Putamen (tissue), 1 donor: ENCODE measurements at regions not wholly inside any gene's neighbourhood (a gene's known extent, or its start where the extent isn't known, plus 50 kb on each side); places are given as distances from the start of the nearest gene placed in this dataset.
"Not testable (repeated sequence)": the region's sequence is repeated elsewhere in the genome, so short reads cannot be mapped to it uniquely, and the experiment has no call there.

Experiments used
- DNase-seq: peaks from one replicate; pipeline ENCODE4 v3.0.0-alpha.2; 2016; ENCODE audit warnings: low spot score

DNA sequence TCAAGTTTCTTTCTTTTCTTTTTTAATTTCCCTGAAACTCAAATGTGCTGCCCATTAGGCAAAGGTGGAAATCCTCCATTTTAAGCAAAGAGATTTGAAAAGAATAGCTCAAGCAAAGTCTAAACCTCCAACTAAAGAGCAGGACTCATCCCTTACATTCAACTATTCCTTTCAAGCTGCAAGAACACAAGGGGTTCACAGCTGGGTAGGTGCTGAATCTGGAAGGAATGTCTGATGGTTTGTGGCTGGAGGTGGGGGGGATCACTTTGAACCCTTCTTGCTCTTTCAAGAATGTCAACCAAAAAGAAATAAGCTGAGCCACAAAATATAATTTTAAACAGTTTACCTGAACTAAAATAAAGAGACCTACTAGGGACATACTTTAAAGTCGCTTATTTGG lies 375.7 kb upstream of the CDH10 start:
- DNase-seq: no peak

DNA sequence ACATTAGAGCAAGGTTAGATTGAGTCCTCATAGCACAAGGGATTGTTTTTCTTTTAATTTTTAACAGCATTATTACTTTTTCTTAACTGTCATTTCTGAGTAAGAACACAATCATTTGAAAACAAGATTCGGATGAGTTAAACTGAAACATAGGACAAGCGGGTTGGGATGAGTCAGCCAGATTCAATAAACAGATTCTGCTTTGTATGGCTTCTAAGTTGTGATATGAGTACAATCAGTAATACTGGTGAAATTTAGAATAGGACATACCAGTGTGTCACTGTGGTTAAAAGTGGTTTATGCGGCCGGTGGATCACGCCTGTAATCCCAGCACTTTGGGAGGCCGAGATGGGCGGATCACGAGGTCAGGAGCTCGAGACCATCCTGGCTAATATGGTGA lies 364.3 kb upstream of the CDH10 start:
- DNase-seq: no peak

DNA sequence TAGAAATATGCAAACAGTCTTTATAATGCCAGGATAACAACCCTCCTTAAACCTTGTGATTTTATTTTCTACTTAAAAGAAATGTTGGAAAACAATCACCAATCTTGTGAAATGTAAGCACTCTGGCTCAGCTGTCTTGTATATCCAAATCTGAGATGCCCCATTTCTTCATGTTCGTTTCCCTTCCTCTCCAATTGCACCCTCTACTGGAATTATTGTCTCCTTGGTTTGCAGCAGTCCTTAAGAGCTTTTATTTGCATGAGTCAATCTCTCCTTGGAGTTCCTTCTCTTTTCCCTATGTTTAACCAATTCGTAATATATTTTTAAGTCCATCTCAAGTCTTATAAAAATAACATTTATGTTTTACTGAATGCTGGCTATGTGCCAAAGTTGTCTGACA lies 362.0 kb upstream of the CDH10 start:
- no peak for DNase-seq

DNA sequence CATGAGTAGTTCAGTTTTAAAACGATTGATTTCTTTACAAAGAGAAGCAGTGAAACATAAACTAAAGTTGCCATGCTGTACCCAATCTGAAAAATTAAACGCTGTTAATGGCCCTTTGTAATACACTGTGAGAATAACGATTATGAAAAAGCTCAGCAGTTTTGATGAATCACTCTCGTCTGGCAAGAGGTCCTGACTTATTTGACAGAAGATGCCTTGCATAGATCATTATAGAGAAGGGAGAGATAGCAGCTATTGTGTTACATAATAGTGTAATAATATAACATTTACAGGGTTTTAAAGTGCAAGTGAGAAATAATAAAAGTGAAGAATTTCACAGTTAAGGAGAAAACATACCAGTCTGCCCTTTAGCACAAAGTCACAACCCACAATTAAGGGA lies 361.5 kb upstream of the CDH10 start:
- peak; percentile 18 for DNase-seq

DNA sequence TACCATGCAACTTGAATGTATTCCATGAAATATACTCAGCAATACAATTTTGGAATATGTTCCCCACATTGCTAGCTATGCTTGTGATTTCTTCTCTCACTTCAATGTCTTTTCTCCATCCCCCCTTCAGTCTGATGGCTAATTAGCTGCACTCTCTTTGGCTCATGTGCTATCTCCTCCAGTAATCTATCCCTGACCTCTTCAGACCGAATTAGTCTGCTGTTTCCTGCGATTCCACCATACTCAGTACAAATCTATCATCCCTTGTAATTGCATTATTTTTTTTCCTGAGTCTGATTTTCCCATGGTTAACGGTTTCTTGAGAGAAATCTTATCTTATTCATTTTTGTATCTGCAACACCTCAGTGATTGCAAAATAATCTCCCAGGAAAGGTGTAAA lies 360.7 kb upstream of the CDH10 start:
- DNase-seq: no peak

DNA sequence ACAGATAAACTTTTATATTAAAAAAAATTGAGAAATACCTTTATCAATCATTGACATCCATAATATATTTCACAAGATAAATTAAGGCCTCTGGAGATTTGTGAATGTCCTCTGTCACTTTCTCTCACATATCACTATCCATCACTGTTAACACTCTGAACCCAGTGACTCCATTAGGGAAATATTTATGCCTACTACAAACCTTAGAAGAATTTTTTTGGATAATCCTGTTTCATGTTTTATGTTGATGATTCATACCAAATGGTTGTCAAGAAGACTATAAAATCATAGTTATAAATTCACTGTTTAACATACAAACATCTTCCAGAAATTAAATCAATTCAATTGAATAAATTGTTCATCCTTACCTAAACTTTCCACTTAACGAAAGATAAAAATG lies 357.6 kb upstream of the CDH10 start:
- DNase-seq: no peak

DNA sequence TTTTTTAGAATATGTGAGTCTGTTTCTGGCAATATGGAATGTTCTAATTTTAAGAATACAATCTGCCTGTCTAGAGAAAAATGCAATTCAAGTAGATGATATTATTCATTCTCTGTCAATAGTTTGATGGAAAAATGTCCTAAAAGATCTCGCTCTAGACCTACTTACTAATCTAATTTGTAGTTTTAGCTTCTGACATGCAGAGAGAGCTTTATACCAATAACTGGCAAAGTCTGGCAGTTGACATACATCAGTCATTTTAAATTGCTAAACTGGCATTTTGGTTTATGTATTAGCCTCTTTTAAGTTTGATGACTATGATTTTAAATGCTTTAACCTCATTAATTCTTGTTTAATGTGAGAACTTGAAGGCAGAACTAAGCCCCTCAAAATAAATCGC lies 355.0 kb upstream of the CDH10 start:
- DNase-seq: peak; percentile 14

DNA sequence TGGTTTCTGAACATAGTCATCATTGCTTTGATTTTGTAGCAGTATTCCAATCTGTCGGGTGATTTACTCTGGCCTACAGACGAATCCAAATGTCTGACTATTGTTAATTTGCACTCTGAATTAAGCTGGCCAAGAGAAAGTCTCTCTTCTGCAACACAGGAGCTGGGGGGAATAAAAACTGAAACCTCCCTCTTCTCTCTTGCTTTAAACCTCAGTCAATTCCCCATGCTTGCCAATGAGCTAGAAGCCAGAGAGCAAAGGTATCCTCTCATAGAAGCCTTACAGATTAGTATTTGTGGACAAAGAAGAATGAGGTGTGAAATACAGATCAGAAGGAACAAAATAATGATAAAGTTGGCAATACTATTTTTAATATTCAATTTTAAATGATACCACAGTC lies 353.9 kb upstream of the CDH10 start:
- no peak for DNase-seq

DNA sequence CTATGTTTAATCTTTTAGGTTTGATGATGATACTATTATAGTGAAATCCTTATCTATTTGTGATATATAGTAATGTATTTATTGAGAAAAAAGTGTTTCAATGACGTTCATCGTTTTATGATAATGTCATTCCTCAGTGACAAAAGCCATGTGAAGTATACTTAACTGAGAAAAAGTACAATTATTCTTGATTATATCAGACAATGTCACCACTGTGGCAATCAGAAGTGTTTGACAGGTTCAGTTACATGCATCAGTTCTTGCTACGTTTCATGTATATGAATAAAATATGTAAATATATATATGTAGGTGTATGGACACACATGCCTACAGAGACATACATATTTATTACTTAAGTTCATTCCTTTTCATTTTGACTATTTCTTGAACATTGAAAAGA lies 341.5 kb upstream of the CDH10 start:
- no peak for DNase-seq

DNA sequence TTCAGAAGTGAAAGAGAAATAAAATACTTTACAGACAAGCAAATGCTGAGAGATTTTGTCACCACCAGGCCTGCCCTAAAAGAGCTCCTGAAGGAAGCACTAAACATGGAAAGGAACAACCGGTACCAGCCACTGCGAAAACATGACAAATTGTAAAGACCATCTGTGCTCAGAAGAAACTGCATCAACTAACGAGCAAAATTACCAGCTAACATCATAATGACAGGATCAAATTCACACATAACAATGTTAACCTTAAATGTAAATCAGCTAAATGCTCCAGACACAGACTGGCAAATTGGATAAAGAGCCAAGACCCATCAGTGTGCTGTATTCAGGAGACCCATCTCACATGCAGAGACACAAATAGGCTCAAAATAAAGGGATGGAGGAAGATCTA lies 333.8 kb upstream of the CDH10 start:
- not testable (repeated sequence) for DNase-seq

DNA sequence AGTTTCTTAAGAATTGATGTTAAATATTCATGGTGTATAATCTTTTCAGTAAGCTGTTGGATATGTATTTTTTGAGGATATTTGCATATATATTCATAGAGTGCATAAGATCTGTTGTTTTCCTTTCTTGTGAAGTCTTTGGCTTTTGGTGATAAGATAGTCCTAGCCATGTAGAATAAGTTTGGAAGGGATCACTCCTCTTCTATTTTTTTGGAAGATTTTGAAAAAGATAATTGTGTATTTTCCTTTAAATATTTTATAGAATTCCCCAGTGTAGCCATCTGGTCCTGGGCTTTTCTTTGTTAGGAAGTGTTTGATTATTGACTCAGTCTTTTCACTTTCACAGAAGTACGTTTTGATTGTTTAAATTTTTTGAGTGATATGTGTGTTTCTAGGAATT lies 318.8 kb upstream of the CDH10 start:
- no peak for DNase-seq

DNA sequence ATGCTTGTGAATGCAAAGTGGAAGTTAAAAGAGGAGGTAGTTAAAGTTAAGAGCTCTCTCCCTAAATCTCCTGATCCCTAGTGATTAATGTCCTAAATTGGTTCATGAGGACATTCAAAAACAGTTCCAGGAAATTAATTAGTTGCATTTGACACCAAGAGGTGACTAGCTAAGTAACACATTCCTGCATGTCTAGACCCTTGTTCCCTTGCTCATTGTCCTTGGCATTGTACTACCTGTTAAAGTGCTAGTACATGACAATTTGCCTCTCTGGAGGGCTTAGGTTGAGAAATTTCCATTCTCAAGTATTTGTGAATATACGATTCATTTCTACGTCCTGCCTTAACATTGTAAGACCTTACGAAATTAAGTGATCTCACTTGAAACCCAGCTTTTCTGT lies 278.6 kb upstream of the CDH10 start:
- no peak for DNase-seq

DNA sequence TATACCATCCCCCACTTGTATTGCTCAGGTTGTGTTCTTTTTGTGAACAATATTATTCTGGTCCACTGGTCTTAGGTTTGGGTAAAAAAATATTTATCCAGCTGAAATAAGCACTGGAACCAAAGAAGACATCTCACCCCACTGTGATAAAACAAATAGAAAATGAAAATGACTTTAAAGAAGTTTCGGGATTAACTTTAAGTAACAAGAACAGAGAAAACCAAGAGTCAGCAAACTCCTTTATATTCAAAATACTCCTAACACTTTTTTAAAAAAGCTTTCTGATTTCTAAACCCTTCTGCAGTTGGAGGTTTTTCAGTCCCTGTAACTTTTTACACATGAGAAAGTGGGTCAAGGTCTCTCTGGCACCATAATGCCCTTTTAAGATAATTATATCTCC lies 273.9 kb upstream of the CDH10 start:
- DNase-seq: no peak

DNA sequence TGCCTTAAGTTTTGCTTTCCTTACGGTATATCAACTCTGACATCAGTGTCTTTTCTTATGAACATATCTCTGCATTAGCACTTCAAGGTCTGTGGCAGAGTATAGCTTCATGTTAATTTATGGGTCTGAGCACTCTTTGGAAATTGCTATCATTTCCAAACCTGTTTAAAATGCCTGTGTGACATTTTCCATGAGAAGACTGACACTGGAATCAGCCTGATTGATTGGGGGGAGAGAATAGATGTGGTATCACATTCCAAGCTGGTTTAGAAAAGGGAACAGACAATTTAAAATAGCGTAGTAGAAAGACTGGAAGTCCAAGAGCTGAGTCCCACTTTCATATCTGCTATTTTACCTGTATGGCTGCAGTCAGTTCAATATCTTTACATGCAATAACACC lies 272.1 kb upstream of the CDH10 start:
- no peak for DNase-seq

DNA sequence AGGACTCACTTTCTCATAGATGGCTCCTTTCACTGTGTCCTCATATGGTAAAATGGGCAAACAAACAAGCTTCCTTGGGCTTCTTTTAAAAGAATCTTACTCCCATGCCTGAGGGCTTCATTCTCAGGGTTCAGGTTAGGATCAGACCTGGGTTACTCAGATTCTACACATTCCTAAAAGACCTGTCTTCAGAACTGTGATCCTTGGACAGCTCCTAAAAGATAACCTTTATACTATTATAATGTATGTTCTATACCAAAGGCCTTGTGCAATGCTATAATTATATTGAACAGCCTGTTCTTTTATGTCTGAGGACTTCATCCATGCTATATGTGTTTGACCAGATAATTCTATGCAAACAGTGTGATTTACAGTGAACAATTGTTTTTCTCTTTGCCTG lies 264.4 kb upstream of the CDH10 start:
- no peak for DNase-seq

DNA sequence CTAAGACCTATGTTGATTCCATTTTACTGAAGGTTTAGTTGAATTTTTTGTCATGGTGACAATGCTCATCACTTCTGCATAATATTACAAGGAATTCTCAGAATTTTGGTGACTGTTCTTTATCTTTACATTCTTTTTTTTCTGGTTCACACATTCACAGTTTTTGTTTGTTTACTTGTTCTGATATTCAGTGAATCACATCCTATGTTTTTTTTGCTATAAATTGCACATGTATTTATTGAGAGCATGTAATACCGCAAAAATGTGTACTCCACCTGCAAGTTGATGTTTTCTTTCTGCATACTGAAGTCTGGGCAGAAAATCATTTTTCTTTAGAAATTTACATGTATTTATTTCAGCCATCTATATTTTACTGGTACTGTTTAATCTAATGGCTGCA lies 261.9 kb upstream of the CDH10 start:
- no peak for DNase-seq

DNA sequence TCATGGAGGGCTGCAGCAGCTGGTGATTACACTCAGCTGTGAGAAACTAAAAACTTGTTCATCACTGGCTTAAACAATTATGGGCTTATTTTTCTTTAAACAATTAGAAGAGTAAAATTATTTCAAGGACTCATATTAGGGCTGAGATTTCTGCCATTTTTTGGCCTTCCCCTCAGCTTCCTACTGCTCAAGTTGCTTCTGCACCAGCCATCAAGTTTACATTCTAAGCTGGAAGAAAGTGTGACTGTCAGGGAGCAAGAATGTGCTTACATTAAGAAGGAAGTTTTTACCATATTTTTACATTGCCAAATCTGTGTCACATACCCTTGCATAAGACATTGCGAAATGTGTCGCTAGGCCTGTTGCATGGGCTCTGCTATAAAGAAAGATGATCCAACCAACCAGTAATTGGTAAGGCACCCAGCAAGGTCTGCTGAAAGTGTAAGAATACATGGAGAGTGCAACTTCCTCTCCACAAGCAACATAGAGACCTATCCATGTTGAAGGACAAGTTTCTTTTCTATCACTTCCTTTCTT lies 260.3 kb upstream of the CDH10 start:
- DNase-seq: no peak

DNA sequence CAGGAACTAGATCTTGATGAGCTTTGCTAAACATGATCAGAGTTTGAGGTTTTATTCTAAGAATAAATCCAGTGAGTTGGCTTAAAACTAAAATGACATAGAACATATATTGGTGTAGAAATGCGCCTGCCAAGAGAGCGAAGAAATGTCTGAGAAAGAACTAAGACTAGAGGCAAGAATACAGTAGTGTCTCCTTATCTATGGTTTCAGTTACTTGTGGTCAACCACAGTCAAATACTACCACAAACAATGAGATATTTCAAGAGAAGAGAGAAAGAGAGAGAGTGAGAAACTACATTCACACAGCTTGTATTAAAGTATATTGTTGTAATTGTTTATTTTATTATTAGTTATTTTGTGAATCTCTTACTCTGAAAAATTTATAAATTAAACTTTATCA lies 254.4 kb upstream of the CDH10 start:
- DNase-seq: no peak

DNA sequence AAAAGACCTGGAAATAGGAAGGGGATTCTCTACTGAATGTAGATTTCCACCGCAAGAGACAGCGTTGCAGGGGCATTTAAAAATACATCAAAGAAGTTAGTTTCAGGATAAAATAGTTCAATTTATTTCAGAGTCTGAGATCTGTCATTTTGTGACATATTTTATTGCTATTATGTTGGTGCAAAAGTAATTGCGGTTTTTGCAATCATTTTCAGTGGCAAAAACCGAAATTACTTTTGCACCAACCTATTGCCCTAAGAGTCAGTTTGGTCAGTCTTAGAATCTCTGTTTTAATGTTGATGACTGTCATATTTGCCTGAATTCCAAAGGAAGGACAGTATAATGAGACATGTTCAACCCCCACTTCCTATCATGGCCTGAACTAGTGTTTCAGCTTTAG lies 219.5 kb upstream of the CDH10 start:
- DNase-seq: no peak

DNA sequence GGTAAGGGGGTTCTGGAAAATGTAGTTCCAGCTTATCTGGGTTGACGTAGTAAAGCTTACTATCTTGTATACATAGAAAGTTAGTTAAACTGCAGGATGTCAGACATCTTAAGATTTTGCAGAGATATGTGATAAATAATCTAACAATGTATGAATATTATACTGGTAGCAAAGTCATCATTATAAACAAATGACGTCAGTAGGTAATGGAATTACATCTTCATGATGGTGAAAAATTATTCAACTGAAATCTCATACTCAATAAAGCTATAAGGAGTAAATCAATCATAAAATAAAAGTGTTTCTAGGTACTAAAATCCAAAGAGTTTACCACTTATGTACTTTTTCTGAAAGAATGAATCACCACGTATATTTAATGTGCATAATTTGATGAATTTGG lies 217.3 kb upstream of the CDH10 start:
- no peak for DNase-seq

DNA sequence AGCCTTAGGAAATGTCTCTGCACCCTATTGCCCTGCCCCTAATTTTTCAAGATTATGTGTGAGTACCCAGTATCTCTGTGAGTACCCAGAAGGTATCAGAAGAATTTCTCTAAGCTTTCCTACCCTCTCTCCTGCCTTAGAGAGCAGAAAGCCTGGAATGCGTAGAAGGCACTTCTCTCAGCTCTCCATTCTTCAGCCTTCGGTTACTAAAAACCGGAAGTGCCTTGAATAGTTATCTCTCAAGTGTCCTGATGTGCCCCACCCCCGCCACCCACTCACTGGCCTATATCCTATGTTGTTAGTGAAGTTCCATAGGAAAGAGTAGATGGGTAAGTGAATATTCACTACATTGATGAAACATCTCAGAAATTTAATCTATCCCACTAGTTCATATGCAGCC lies 210.7 kb upstream of the CDH10 start:
- no peak for DNase-seq

DNA sequence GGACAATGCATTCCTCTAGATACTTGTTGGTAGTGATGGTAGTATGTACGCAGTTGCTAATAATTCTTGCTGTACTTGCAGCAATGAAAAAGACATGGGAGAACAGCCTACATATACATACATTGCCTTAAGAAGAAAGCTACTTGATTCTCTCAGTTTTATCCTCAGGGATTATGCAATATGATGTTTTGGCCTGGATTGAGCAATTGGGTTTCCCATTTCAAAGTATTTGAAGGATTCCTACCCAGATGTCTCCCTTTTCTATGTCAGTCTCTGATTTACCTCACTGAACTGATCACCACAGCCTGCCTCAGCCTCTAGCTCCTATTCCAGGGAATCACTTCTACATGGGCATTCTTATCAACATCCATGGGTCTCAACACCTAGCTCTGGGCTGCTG lies 210.1 kb upstream of the CDH10 start:
- DNase-seq: no peak

DNA sequence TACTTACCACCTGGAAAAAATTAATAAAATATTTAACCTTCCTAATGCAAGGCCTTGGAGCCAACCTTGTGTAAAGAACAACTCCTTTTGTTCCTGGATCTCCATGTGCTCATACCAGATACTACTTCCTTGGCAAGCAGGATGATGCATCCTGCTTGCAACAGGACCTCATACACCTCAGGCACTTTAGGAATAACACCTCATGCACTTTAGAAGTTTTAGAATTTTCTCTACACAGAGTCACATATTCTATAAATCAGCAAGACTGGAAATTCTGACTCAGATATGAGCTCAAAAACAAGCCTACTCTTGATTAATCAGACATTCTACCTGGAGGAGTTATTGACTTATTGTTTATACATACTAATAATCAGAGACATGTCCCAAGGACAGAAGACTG lies 209.6 kb upstream of the CDH10 start:
- DNase-seq: no peak

DNA sequence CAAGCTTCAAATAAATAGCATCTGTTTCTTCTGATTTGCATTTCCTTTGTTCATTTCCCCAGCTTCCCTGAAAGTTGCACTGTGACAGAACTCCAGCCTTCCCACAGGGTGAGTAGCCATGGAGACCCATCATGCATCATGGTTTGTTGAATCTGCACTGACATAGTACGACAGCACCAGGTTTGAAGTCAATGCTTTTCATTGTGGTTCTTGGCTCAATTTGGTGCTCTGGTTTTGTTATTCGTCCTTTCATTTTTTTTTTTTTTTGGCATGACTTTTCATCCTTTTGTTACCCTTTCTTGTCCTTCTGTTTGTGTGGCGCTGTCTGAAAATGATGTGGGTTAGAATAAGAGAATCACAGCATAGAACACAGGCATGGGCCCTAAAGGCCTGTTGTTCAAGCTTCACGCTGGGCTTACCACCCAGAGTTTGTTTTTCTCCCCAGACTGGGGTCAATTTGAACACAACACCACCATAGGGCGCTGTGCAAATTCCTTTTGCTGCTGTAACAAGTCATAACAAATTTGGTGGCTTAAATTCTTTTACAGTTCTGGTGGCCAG lies 206.2 kb upstream of the CDH10 start:
- DNase-seq: no peak

DNA sequence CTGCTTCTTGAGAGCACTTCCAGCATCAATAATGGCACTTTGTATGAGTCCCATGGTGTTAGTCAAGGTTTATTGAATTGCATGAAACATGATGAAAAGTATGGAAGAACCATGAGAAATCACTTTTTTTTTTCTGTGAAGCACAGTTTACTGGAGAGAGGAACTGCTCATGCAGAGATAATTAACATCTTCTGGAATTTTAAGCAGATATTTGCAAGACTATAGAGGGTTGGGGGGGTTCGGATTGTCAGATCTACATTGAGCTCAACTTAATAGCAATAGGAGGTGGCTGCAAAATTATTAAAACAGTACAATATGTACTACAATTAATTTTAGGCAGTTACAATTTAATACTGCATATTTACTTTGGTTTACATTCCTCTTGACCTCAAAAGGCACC lies 204.4 kb upstream of the CDH10 start:
- DNase-seq: no peak
